K562 (cell line): ENCODE measurements at regions not wholly inside any gene's neighbourhood (a gene's known extent, or its start where the extent isn't known, plus 50 kb on each side); places are given as distances from the start of the nearest gene placed in this dataset.

Experiments
- ATAC-seq: fragments of 200-7000 bp; cut with Tn5 transposase; 3 replicates; pipeline ENCODE4 v1.9.1; 2020; ENCODE audit warnings: moderate library complexity
- BruUV-seq: library from RNA; stranded (reverse); fragments of 400-500 nt; replicated peaks from 2 replicates; lab custom pipeline; 2021; lab: Mats Ljungman, UMichigan
- CTCF ChIA-PET: fragments of 300-600 bp; formaldehyde crosslinking; extraction: SDS; loops from one replicate; lab custom pipeline; 2021; ENCODE audit warnings: low intra/inter-chr PET ratio; lab: Yijun Ruan, JAX
- POLR2A ChIA-PET: fragments of 300-600, 350-650 bp; sonication (Branson Sonifier 250); formaldehyde crosslinking; extraction: SDS; loops from one replicate; lab custom pipeline; 2021; ENCODE audit warnings: antibody characterized with exemption, inconsistent platforms; lab: Yijun Ruan, JAX
- DNase-seq, 4 experiments: peaks; one replicate each; pipeline versions ENCODE4 v3.0.0 to v3.0.0-alpha.2; 2011 to 2018; ENCODE audit warnings: low spot score in 3 of 4, mixed read lengths in 3 of 4; ENCODE audit errors: extremely low read depth in 1 of 4
- FAIRE-seq: peaks from 2 replicates; lab custom pipeline; 2011; peaks lifted over from hg19 to GRCh38; lab: Jason Lieb, UNC
- H2AFZ ChIP-seq: 2 replicates; pipeline ENCODE4 v1.6.0; 2011; ENCODE audit warnings: low read depth, low read length, control low read depth, inconsistent platforms
- H3K27ac ChIP-seq: fragments of 200-600 bp; 3 replicates; pipeline ENCODE4 v1.8.0; 2011; ENCODE audit warnings: low read depth, mild to moderate bottlenecking, control low read depth, inconsistent platforms, low read length, moderate library complexity, mixed read lengths; ENCODE audit errors: extremely low read depth
- H3K27me3 ChIP-seq, 2 experiments: fragments of 300-600 bp in 1 of 2; 2 replicates in 1 of 2; 3 replicates in 1 of 2; pipeline versions ENCODE4 v1.6.0 to v1.8.0; 2011; ENCODE audit warnings: inconsistent platforms in 2 of 2, low read length in 2 of 2, mild to moderate bottlenecking in 1 of 2, mixed read lengths in 1 of 2, moderate library complexity in 1 of 2; ENCODE audit not compliant: control insufficient read depth in 2 of 2, insufficient read depth in 2 of 2
- H3K36me3 ChIP-seq: fragments of 300-600 bp; 3 replicates; pipeline ENCODE4 v1.8.0; 2011; ENCODE audit warnings: mild to moderate bottlenecking, low read length, inconsistent platforms; ENCODE audit not compliant: control insufficient read depth, insufficient read depth
- H3K4me1 ChIP-seq, 2 experiments: fragments of 200-600 bp in 1 of 2; replicated peaks in 1 of 2; 2 replicates in 1 of 2; 3 replicates in 1 of 2; pipeline versions ENCODE4 v1.5.1 to v1.8.0; 2011; ENCODE audit warnings: inconsistent platforms in 2 of 2, low read length in 2 of 2, mild to moderate bottlenecking in 1 of 2, mixed read lengths in 1 of 2, moderate library complexity in 1 of 2; ENCODE audit not compliant: control insufficient read depth in 2 of 2, insufficient read depth in 2 of 2
- H3K4me2 ChIP-seq: 2 replicates; pipeline ENCODE4 v1.6.1; 2011; ENCODE audit warnings: low read length, control low read depth, inconsistent platforms, mixed read lengths; ENCODE audit not compliant: insufficient read depth
- H3K4me3 ChIP-seq: fragments of 200-600 bp; sonication (generic), shearing (Covaris generic); 2 replicates; pipeline ENCODE4 v1.5.1; 2016; ENCODE audit warnings: control low read depth, inconsistent platforms
- H3K79me2 ChIP-seq: fragments of 200-600 bp; 3 replicates; pipeline ENCODE4 v1.8.0; 2011; ENCODE audit warnings: low read length, inconsistent platforms; ENCODE audit not compliant: control insufficient read depth, insufficient read depth
- H3K9ac ChIP-seq, 2 experiments: 2 replicates each; pipeline versions ENCODE4 v1.6.0 to v1.6.1; 2011; ENCODE audit warnings: low read depth in 2 of 2, low read length in 2 of 2, control low read depth in 1 of 2, inconsistent platforms in 1 of 2, mild to moderate bottlenecking in 1 of 2, mixed read lengths in 1 of 2; ENCODE audit not compliant: insufficient read depth in 1 of 2
- H3K9me1 ChIP-seq: one replicate; pipeline ENCODE4 v1.6.0; 2011; ENCODE audit warnings: inconsistent platforms, mild to moderate bottlenecking, low read length, moderate library complexity; ENCODE audit not compliant: control insufficient read depth, insufficient read depth
- H3K9me3 ChIP-seq: replicated peaks from 2 replicates; pipeline ENCODE4 v1.5.1; 2011; ENCODE audit warnings: low read depth, low read length, inconsistent platforms; ENCODE audit not compliant: control insufficient read depth, insufficient read depth
- H4K20me1 ChIP-seq: replicated peaks from 2 replicates; pipeline ENCODE4 v1.6.1; 2011; ENCODE audit warnings: low read length, inconsistent platforms, mixed read lengths; ENCODE audit not compliant: control insufficient read depth, insufficient read depth
- DACH1 ChIP-seq: fragments of 450-650 bp; IDR thresholded peaks from 2 replicates; pipeline ENCODE4 v1.6.1; 2018; ENCODE audit not compliant: partially characterized antibody
- HDAC3 ChIP-seq: fragments of 450-650 bp; IDR thresholded peaks from 2 replicates; pipeline ENCODE4 v1.6.1; 2018; ENCODE audit warnings: borderline replicate concordance, mild to moderate bottlenecking, moderate library complexity; ENCODE audit not compliant: partially characterized antibody
- KLF6 ChIP-seq: fragments of 250-450 bp; sonication (Bioruptor Pico); IDR thresholded peaks from 2 replicates; pipeline ENCODE4 v1.4.0; 2020; ENCODE audit warnings: mild to moderate bottlenecking, moderate library complexity, borderline replicate concordance
- MTA2 ChIP-seq: fragments of 450-650 bp; IDR thresholded peaks from 2 replicates; pipeline ENCODE4 v1.6.1; 2016; ENCODE audit warnings: low read depth
- NFIC ChIP-seq: fragments of 450-650 bp; IDR thresholded peaks from 2 replicates; pipeline ENCODE4 v1.6.1; 2017; ENCODE audit warnings: mild to moderate bottlenecking, inconsistent platforms
- PCBP2 ChIP-seq: fragments of 200-400 bp; formaldehyde crosslinking; IDR thresholded peaks from 2 replicates; pipeline ENCODE4 v1.6.1; 2018; ENCODE audit warnings: low read length, low read depth, mild to moderate bottlenecking, moderate library complexity; ENCODE audit not compliant: poor library complexity, severe bottlenecking
- RHOXF2B ChIP-seq: fragments of 250-450 bp; sonication (Bioruptor Pico); conservative IDR thresholded peaks from 2 replicates; pipeline ENCODE4 v1.5.1; 2021
- SMARCA5 ChIP-seq: fragments of 450-650 bp; IDR thresholded peaks from 2 replicates; pipeline ENCODE4 v1.6.1; 2016
- SUPT5H ChIP-seq: fragments of 450-650 bp; IDR thresholded peaks from 2 replicates; pipeline ENCODE4 v1.6.1; 2016
- ZNF175 ChIP-seq: fragments of 200-800 bp; sonication (Bioruptor generic); IDR thresholded peaks from 2 replicates; pipeline ENCODE4 v1.6.1; 2016; ENCODE audit warnings: low read depth, mild to moderate bottlenecking, missing genetic modification characterization, missing compliant biosample characterization
- WGBS: fragments of 100-300 bp; shearing (Covaris generic); methylation state at CpG from one replicate; pipeline ENCODE4 v1.1.6; 2016; ENCODE audit warnings: low coverage, mixed read lengths; ENCODE audit not compliant: insufficient coverage; ENCODE audit errors: missing lambda C conversion rate; 5-methylcytosine and 5-hydroxymethylcytosine counted together
- in situ Hi-C: fragments of 300-500 bp; cut with MboI; formaldehyde crosslinking; loops from 4 replicates; pipeline ENCODE4 v1.15.0; 2018; ENCODE audit warnings: inconsistent platforms, mixed read lengths
- intact Hi-C: fragments of 100-400 bp; cut with micrococcal nuclease; formaldehyde crosslinking; loops from 2 replicates; pipeline ENCODE4 v1.14.2; 2022
- TF ChIP-seq, protein P1 (sequence below): fragments of 250-450 bp; sonication (Bioruptor Pico); IDR thresholded peaks from 2 replicates; pipeline ENCODE4 v1.4.0; 2020; ENCODE audit warnings: mild to moderate bottlenecking, moderate library complexity, borderline replicate concordance
- TF ChIP-seq, protein P2 (sequence below): fragments of 450-650 bp; IDR thresholded peaks from 2 replicates; pipeline ENCODE4 v1.6.1; 2016; ENCODE audit warnings: borderline replicate concordance
- TF ChIP-seq, protein P3 (sequence below): IDR thresholded peaks from 3 replicates; pipeline ENCODE4 v1.6.1; 2011; ENCODE audit warnings: borderline replicate concordance, mild to moderate bottlenecking, moderate library complexity; ENCODE audit not compliant: insufficient read length; ENCODE audit errors: extremely low read depth

DNA sequence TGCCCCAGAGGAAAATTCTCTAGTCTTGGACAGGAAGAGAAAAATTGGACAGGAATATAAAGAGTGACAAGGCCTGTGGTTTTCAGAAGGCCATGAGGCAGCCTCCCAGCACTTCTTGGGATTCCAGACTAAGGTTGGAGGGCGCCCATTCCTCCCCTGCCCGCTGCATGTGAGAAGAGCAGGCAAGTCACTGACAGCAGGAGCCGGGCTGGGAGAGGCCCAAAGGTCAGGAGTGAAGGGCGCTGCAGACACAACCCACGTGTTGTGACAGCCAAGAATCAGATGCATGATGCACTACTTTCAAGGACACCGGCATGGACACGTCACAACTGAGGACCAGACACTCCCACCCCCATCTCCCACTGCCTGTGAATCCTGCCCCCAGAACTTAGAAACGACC is 256.7 kb downstream of the CBLN1 start:
- Histone ChIP-seq H2AFZ (no peak overlapping the region), H3K27ac (no peak overlapping the region), H3K4me3 (no peak overlapping the region), H3K27me3 (peaks cover 0 to 14% of the 10 kb centered on the region in 2 experiments; a peak in 1 of 5 replicates), H3K9me1 (no peaks in the 10 kb centered on the region), H3K4me1 (no peaks in the 10 kb centered on the region), H3K9ac (no peak overlapping the region), H3K9me3 (no peaks in the 10 kb centered on the region), H3K36me3 (no peaks in the 10 kb centered on the region), H4K20me1 (no peaks in the 10 kb centered on the region), H3K4me2 (no peak overlapping the region), H3K79me2 (no peaks in the 10 kb centered on the region)
- intact Hi-C loops (no loop called here), in situ Hi-C loops (no loop called here)
- CTCF ChIA-PET = no interaction called here
- no TSS peak for BruUV-seq
- 2% methylated on average over 7 of the region's 8 CpGs for WGBS
- ATAC-seq (no peak), DNase-seq (no peak), FAIRE-seq (no peak)
- TF ChIP-seq DACH1 = no peak
- TF ChIP-seq HDAC3 = no peak
- TF ChIP-seq SMARCA5 = no peak
- TF ChIP-seq NFIC = no peak
- TF ChIP-seq RHOXF2B = no peak
- TF ChIP-seq, protein P1, sequence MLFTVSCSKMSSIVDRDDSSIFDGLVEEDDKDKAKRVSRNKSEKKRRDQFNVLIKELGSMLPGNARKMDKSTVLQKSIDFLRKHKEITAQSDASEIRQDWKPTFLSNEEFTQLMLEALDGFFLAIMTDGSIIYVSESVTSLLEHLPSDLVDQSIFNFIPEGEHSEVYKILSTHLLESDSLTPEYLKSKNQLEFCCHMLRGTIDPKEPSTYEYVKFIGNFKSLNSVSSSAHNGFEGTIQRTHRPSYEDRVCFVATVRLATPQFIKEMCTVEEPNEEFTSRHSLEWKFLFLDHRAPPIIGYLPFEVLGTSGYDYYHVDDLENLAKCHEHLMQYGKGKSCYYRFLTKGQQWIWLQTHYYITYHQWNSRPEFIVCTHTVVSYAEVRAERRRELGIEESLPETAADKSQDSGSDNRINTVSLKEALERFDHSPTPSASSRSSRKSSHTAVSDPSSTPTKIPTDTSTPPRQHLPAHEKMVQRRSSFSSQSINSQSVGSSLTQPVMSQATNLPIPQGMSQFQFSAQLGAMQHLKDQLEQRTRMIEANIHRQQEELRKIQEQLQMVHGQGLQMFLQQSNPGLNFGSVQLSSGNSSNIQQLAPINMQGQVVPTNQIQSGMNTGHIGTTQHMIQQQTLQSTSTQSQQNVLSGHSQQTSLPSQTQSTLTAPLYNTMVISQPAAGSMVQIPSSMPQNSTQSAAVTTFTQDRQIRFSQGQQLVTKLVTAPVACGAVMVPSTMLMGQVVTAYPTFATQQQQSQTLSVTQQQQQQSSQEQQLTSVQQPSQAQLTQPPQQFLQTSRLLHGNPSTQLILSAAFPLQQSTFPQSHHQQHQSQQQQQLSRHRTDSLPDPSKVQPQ (CRISPR knock-in tag) = no peak
- no peak for TF ChIP-seq SUPT5H
- TF ChIP-seq KLF6 (CRISPR knock-in tag) = no peak
- TF ChIP-seq, protein P2, sequence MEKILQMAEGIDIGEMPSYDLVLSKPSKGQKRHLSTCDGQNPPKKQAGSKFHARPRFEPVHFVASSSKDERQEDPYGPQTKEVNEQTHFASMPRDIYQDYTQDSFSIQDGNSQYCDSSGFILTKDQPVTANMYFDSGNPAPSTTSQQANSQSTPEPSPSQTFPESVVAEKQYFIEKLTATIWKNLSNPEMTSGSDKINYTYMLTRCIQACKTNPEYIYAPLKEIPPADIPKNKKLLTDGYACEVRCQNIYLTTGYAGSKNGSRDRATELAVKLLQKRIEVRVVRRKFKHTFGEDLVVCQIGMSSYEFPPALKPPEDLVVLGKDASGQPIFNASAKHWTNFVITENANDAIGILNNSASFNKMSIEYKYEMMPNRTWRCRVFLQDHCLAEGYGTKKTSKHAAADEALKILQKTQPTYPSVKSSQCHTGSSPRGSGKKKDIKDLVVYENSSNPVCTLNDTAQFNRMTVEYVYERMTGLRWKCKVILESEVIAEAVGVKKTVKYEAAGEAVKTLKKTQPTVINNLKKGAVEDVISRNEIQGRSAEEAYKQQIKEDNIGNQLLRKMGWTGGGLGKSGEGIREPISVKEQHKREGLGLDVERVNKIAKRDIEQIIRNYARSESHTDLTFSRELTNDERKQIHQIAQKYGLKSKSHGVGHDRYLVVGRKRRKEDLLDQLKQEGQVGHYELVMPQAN = no peak
- no peak for TF ChIP-seq MTA2
- TF ChIP-seq ZNF175 = no peak
- TF ChIP-seq, protein P3, sequence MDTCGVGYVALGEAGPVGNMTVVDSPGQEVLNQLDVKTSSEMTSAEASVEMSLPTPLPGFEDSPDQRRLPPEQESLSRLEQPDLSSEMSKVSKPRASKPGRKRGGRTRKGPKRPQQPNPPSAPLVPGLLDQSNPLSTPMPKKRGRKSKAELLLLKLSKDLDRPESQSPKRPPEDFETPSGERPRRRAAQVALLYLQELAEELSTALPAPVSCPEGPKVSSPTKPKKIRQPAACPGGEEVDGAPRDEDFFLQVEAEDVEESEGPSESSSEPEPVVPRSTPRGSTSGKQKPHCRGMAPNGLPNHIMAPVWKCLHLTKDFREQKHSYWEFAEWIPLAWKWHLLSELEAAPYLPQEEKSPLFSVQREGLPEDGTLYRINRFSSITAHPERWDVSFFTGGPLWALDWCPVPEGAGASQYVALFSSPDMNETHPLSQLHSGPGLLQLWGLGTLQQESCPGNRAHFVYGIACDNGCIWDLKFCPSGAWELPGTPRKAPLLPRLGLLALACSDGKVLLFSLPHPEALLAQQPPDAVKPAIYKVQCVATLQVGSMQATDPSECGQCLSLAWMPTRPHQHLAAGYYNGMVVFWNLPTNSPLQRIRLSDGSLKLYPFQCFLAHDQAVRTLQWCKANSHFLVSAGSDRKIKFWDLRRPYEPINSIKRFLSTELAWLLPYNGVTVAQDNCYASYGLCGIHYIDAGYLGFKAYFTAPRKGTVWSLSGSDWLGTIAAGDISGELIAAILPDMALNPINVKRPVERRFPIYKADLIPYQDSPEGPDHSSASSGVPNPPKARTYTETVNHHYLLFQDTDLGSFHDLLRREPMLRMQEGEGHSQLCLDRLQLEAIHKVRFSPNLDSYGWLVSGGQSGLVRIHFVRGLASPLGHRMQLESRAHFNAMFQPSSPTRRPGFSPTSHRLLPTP = no peak
- no peak for TF ChIP-seq PCBP2
- POLR2A ChIA-PET = no interaction called here
